ENCODE measurements at regions not wholly inside any gene's neighbourhood (a gene's known extent, or its start where the extent isn't known, plus 50 kb on each side); places are given as distances from the start of the nearest gene placed in this dataset.

DNA sequence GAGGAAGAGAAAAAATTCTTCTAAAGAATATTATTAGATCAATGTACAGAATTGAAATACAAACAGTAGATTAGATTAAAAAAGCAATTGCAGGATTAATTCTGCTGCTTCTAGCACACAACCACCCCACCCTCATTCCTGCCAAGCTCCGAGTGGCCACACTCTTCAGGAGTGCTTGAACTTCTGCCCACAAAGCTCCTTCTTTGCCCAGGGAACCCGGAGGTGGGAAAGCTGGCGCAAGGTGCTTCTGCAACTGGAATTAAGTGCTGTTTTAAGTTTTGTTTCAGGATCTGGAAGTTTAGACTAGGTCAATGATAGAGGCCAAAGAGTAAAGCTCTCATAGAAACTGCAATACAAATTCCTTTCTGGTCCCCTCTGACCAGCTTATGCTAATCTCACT is 94.1 kb upstream of the BMP4 start:
- Mint-ChIP-seq H3K27ac (no peak overlapping the region), H3K9me3 (ENCODE audit: low read depth) (no peaks in the 10 kb centered on the region), H3K27me3 (no peaks in the 10 kb centered on the region), H3K4me1 (no peaks in the 10 kb centered on the region), H3K4me3 (no peak overlapping the region), H3K36me3 (ENCODE audit: low read depth) (no peaks in the 10 kb centered on the region)
- intact Hi-C loops (cut with DNase I, micrococcal nuclease): no loop called here
- ChIA-PET CTCF (interaction anchor here (0.8 kb wide), 1 partner anchor 86 kb away, joined by 3 read pairs; no protein-coding TSS in a partner anchor), POLR2A (no interaction called here)
- no peak for DNase-seq
- ATAC-seq: no peak

DNA sequence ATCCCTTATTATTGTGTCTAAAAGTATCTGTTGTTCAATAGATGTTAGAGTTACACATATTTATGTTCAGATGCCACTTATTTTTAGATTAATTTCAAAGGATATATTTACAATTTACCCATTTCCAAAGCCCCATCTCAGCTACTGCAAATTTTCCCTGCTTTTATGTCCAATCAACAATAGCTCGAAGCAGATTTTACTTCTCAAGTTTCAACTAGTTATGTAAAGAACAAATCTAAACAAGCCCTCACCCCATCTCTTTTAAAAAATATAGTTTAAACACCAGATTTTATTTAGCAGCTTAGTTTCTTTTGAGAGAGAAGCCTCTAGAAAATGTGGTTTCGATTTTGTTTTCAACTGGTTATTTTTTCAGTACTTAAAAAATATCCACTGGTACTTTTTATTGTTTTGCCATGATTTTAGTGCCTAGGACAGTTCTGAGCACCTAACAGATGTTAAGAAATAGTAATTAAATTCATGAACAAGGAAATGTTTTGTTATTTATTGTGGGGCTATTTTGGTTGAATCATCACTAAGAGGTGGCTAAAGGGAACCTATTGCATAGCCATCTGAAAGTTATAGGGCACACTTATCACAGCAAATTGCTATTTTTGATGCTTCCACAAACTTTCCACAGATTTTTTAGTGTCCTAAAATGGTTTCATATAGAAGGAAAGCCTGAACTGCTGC is 96.2 kb upstream of the BMP4 start:
- Mint-ChIP-seq H3K27me3 (no peaks in the 10 kb centered on the region), H3K27ac (no peak overlapping the region), H3K36me3 (ENCODE audit: low read depth) (no peaks in the 10 kb centered on the region), H3K4me1 (no peaks in the 10 kb centered on the region), H3K4me3 (no peak overlapping the region), H3K9me3 (ENCODE audit: low read depth) (no peaks in the 10 kb centered on the region)
- intact Hi-C loops (cut with DNase I, micrococcal nuclease): no loop called here
- CTCF ChIA-PET: no interaction called here
- DNase-seq: no peak
- POLR2A ChIA-PET: no interaction called here
- ATAC-seq: no peak

DNA sequence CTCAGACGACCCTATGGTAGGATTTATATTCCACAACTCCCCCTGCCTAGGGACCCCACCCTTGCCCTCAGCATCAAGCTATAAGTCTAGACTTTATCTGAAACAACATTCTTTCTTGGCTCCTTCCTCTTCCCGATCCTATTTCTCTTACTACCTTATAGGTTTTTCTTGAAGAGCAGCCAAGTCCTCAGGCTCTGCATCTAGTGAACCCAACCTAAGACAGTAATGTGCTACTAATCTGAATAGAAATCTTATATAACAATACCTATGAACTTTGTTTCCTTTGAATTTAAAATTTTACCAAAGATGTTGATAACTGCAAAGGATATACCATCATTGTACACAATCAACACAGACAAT is 96.7 kb upstream of the BMP4 start:
- intact Hi-C loops (cut with DNase I, micrococcal nuclease): no loop called here
- ATAC-seq (no peak), DNase-seq (no peak)
- H3K4me1 Mint-ChIP-seq: no peaks in the 10 kb centered on the region
- H3K36me3 Mint-ChIP-seq (ENCODE audit: low read depth): no peaks in the 10 kb centered on the region
- H3K27ac Mint-ChIP-seq: no peak overlapping the region
- no peak overlapping the region for H3K4me3 Mint-ChIP-seq
- ChIA-PET CTCF (no interaction called here), POLR2A (no interaction called here)
- no peaks in the 10 kb centered on the region for H3K9me3 Mint-ChIP-seq (ENCODE audit: low read depth)
- H3K27me3 Mint-ChIP-seq: no peaks in the 10 kb centered on the region

DNA sequence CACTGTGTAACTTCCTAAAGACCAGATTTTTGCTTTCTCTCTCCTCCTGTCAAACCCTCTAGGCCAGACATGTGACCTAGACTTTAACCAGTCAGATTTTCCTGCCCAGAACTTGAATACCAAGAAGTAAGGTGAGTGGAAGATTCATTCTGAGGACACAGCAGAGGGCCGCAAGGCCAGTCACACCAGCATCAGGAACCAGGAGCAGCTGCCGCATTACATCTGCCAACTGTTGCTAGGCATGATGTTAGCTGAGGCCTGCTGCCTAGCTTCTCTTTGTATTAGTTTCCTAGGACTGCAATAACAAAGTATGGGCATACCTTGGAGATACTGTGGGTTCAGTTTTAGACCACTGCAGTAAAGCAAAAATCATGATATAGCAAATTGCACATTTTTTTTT is 101.9 kb upstream of the BMP4 start:
- ChIA-PET CTCF (interaction anchor here (0.7 kb wide), 1 partner anchor 10 kb away, joined by 3 read pairs; no protein-coding TSS in a partner anchor), POLR2A (no interaction called here)
- ATAC-seq: no peak
- intact Hi-C loops (cut with DNase I, micrococcal nuclease): no loop called here
- no peaks in the 10 kb centered on the region for H3K4me1 Mint-ChIP-seq
- H3K36me3 Mint-ChIP-seq (ENCODE audit: low read depth): no peaks in the 10 kb centered on the region
- H3K27me3 Mint-ChIP-seq: no peaks in the 10 kb centered on the region
- no peak overlapping the region for H3K27ac Mint-ChIP-seq
- no peaks in the 10 kb centered on the region for H3K9me3 Mint-ChIP-seq (ENCODE audit: low read depth)
- DNase-seq: no peak
- no peak overlapping the region for H3K4me3 Mint-ChIP-seq

DNA sequence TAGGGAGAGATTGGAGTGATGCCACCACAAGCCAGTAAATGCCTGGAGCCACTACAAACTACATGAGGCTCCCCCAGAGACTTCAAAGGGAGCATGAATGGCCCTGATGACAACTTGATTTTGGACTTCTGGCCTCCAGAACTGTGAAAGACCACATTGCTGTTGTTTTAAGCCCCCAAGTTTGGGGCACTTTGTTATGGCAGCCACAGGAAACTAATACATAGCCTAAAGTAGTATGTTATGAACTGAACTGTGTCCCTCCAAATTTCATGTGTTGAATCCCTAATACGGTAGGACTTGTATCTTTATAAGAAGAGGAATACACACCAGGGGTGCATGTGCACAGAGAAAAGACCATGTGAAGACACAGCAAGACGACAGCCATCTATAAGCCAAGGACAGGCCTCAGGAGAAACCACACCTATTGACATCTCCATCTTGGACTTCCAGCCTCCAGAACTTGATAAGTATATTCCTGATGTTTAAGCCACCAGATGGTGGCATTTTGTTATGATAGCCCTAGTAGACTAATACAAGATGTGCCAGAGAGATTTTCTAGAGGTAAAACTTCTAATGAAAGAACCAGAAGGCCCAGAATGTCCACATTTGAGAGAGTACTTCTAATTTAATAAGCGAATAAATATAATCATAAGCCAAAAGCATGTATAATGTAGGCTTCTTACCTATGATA is 127.1 kb upstream of the BMP4 start:
- CTCF ChIA-PET: no interaction called here
- H3K4me1 Mint-ChIP-seq: no peaks in the 10 kb centered on the region
- peaks cover 2% of the 10 kb centered on the region for H3K27me3 Mint-ChIP-seq
- intact Hi-C loops (cut with DNase I, micrococcal nuclease): no loop called here
- DNase-seq (no peak), ATAC-seq (no peak)
- no peaks in the 10 kb centered on the region for H3K36me3 Mint-ChIP-seq (ENCODE audit: low read depth)
- H3K4me3 Mint-ChIP-seq: no peak overlapping the region
- no peak overlapping the region for H3K27ac Mint-ChIP-seq
- no peaks in the 10 kb centered on the region for H3K9me3 Mint-ChIP-seq (ENCODE audit: low read depth)
- POLR2A ChIA-PET: no interaction called here

DNA sequence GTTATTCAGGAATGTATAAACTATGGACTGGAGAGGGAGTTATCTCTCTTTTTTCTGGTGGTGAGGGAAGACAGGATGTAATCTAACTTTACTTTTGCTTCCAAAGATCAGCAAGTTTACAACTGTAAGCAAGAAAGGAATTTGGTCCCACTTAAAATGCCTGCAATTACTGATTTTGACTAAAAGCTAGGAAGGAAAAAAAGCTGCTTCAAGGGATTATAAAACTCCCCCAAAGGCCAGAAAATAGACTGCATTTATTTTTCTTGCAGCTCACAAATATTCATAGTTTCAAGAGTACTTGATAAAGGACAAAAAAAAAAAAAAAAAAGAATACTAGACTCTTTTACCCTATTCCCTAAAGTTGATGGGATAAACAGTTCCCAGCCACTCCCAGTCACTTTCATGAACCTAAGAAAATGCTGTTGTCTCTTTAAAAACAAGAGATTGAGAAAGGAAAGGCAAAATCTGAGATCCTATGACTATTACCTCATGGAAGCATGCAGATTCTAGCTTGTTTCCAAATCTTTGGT is 128.7 kb upstream of the BMP4 start:
- ChIA-PET POLR2A (no interaction called here), CTCF (no interaction called here)
- no peak for ATAC-seq
- Mint-ChIP-seq H3K27ac (no peak overlapping the region), H3K4me3 (no peak overlapping the region), H3K9me3 (ENCODE audit: low read depth) (no peaks in the 10 kb centered on the region), H3K4me1 (no peaks in the 10 kb centered on the region), H3K27me3 (peaks cover 5% of the 10 kb centered on the region), H3K36me3 (ENCODE audit: low read depth) (no peaks in the 10 kb centered on the region)
- intact Hi-C loops (cut with DNase I, micrococcal nuclease): no loop called here
- DNase-seq: no peak

DNA sequence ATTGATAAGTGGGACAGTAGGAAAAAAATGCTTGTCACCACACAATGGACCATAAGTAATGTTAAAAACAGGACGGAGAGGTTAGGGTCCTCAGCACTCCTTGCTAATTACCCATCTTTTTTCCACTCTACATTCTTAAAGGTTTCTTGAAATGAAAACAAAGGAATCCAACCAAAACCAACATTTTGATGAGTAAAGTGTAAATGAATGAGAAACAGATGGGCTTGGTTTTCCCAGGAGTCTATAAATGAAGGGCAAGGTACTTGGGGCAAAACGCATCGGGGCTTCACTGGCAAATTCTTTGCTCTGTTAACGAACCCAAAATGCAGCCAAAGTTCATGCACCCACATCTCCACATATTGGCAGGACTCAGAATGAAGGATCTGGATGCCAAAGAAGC is 129.2 kb upstream of the BMP4 start:
- no peak overlapping the region for H3K27ac Mint-ChIP-seq
- intact Hi-C loops (cut with DNase I, micrococcal nuclease): no loop called here
- no peaks in the 10 kb centered on the region for H3K9me3 Mint-ChIP-seq (ENCODE audit: low read depth)

DNA sequence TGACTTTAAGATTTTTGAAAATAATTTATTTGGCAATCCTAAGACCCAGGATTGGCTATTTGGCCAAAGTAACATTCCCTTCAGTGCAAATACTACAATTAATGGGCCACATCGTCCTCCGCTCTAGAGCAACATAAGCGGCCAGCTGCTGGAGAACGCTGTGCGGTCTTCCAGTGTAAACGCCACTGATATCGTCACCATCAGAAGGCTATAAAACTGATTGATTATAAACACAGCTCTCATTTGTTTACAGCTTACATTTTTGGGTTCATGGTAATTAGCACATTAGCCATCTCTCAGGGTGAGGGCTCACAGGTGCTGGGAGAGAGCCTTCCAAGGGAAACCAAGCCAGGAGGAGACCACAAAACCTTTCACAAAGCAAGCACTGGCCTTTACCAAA is 130.1 kb upstream of the BMP4 start:
- CTCF ChIA-PET: no interaction called here
- Mint-ChIP-seq H3K27me3 (peaks cover 5% of the 10 kb centered on the region), H3K4me3 (no peak overlapping the region), H3K27ac (no peak overlapping the region), H3K9me3 (ENCODE audit: low read depth) (no peaks in the 10 kb centered on the region), H3K36me3 (ENCODE audit: low read depth) (no peaks in the 10 kb centered on the region), H3K4me1 (no peaks in the 10 kb centered on the region)
- intact Hi-C loops (cut with DNase I, micrococcal nuclease): no loop called here
- DNase-seq: no peak
- ATAC-seq: no peak
- POLR2A ChIA-PET: no interaction called here

More for the DNA sequence above, 129.2 kb upstream of the BMP4 start:
- Mint-ChIP-seq H3K4me1 (no peaks in the 10 kb centered on the region), H3K27me3 (peaks cover 5% of the 10 kb centered on the region), H3K36me3 (ENCODE audit: low read depth) (no peaks in the 10 kb centered on the region), H3K4me3 (no peak overlapping the region)
- ATAC-seq (no peak), DNase-seq (no peak)
- ChIA-PET CTCF (no interaction called here), POLR2A (no interaction called here)

DNA sequence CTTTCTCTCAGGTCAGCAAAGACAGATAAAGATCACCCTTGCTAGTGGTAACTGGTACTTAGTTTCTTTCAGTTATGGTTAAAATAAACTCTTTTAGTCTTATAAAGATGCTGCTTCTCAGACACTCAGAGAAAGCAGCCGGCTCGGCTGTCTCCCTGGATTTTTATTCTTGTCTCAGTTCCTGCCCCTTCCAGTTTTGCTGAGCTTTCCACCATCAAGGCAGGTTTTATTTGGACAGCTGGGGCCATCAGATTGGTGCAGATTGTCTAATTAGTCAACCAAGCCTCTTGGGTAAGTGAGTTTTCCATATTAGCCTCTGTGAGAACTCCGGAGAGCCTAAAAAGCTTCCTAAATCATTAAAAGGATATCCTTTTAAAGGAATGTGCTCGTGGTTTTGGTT is 130.8 kb upstream of the BMP4 start:
- H3K27ac Mint-ChIP-seq: no peak overlapping the region
- no peaks in the 10 kb centered on the region for H3K9me3 Mint-ChIP-seq (ENCODE audit: low read depth)
- DNase-seq (no peak), ATAC-seq (no peak)
- no peaks in the 10 kb centered on the region for H3K36me3 Mint-ChIP-seq (ENCODE audit: low read depth)
- CTCF ChIA-PET: interaction anchor here (0.6 kb wide), 1 partner anchor 223 kb away, joined by 3 read pairs; no protein-coding TSS in a partner anchor
- no peaks in the 10 kb centered on the region for H3K4me1 Mint-ChIP-seq
- peaks cover 5% of the 10 kb centered on the region for H3K27me3 Mint-ChIP-seq
- no peak overlapping the region for H3K4me3 Mint-ChIP-seq
- POLR2A ChIA-PET: no interaction called here
- intact Hi-C loops (cut with DNase I, micrococcal nuclease): no loop called here

DNA sequence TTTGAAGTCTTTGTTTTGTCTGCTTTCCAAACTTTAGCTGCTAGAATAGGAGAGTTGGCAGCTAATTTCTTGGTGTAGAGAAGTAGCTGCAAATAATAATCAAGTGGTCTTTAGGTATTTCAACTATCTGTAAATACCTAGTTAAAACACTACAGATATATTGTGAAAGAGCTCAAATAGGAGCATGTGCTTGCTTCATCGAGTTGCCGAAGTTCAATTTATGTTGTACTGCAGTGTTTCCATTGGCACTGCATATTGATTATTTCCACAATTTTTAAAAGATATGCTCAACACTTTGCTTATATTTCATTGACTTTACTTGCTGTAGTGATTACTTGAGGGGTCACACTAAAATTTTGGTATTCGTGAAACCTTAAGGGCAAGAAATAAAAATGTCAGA is 131.6 kb upstream of the BMP4 start:
- DNase-seq: no peak
- Mint-ChIP-seq H3K27ac (no peak overlapping the region), H3K4me3 (no peak overlapping the region), H3K36me3 (ENCODE audit: low read depth) (no peaks in the 10 kb centered on the region), H3K9me3 (ENCODE audit: low read depth) (no peaks in the 10 kb centered on the region), H3K4me1 (no peaks in the 10 kb centered on the region), H3K27me3 (peaks cover 5% of the 10 kb centered on the region)
- CTCF ChIA-PET: no interaction called here
- POLR2A ChIA-PET: no interaction called here
- ATAC-seq: no peak
- intact Hi-C loops (cut with DNase I, micrococcal nuclease): no loop called here

DNA sequence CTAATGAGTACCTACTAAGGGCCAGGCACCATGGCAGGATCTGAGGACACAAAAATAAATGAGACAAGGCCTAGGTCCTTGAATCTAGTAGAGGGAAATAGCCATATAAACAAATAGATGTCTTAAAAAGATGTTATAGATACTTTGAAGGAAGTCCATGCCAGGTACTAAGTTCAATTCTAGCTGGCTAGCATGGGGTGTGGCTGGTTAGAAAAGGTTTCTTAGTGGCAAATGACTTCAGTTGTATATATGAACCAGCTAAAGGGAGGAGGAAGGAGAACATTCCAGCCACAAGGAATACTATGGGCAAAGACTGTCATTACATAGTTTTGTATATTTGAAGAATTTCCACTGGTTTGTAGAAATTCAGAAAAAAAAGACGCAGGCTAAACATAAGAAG is 133.6 kb upstream of the BMP4 start:
- ChIA-PET POLR2A (no interaction called here), CTCF (no interaction called here)
- Mint-ChIP-seq H3K36me3 (ENCODE audit: low read depth) (no peaks in the 10 kb centered on the region), H3K27ac (no peak overlapping the region), H3K4me1 (no peaks in the 10 kb centered on the region), H3K9me3 (ENCODE audit: low read depth) (peaks cover 4% of the 10 kb centered on the region), H3K27me3 (peaks cover 5% of the 10 kb centered on the region), H3K4me3 (no peak overlapping the region)
- ATAC-seq (no peak), DNase-seq (no peak)
- intact Hi-C loops (cut with DNase I, micrococcal nuclease): no loop called here

DNA sequence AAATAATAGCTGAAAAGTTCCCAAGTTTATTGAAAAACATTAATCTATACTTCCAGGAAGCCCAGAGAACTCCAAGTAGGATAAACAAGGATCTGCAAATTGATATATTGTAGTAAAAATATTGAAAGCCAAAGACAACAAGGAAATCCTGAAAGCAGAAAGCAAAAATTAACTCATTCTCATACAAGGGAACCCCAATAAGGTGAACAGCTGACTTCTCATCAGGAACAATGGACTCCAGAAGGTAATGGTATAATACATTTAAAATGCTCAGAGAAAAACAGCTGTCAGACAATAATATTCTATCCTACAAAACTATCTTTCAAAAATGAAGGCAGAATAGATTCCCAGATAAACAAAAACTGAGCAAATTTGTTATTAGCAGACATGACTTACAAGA is 138.1 kb upstream of the BMP4 start:
- DNase-seq: no peak
- ATAC-seq: no peak
- H3K9me3 Mint-ChIP-seq (ENCODE audit: low read depth): peaks cover 4% of the 10 kb centered on the region
- no peaks in the 10 kb centered on the region for H3K4me1 Mint-ChIP-seq
- intact Hi-C loops (cut with DNase I, micrococcal nuclease): no loop called here
- peaks cover 3% of the 10 kb centered on the region for H3K27me3 Mint-ChIP-seq
- no peaks in the 10 kb centered on the region for H3K36me3 Mint-ChIP-seq (ENCODE audit: low read depth)
- POLR2A ChIA-PET: no interaction called here
- no peak overlapping the region for H3K4me3 Mint-ChIP-seq
- CTCF ChIA-PET: interaction anchor here (1.0 kb wide), 1 partner anchor 24 kb away, joined by 3 read pairs; no protein-coding TSS in a partner anchor
- H3K27ac Mint-ChIP-seq: no peak overlapping the region
